Dedifferentiated amniotic fluid mesenchymal stem cell (primary cell): ENCODE measurements at regions not wholly inside any gene's neighbourhood (a gene's known extent, or its start where the extent isn't known, plus 50 kb on each side); places are given as distances from the start of the nearest gene placed in this dataset.

Experiments
- DNase-seq: peaks from one replicate; pipeline ENCODE4 v3.0.0-alpha.2; 2016; ENCODE audit errors: extremely low spot score

GRCh38 chr3:46090161-46090591 lies 62.9 kb upstream of the XCR1 start:
- DNase-seq: no peak

GRCh38 chr3:46089237-46090011 lies 62.1 kb upstream of the XCR1 start:
- peak; percentile 19 for DNase-seq

- no peak for DNase-seq
Measured at GRCh38 chr3:46087871-46088270, 60.6 kb upstream of the XCR1 start.

- no peak for DNase-seq
Measured at GRCh38 chr3:46086986-46087385, 59.7 kb upstream of the XCR1 start.

- no peak for DNase-seq
Measured at GRCh38 chr3:46086083-46086437, 58.8 kb upstream of the XCR1 start.

GRCh38 chr3:46085421-46086082 lies 58.3 kb upstream of the XCR1 start:
- DNase-seq: no peak

- no peak for DNase-seq
Measured at GRCh38 chr3:46083956-46084355, 56.7 kb upstream of the XCR1 start.

- no peak for DNase-seq
Measured at GRCh38 chr3:46082849-46083248, 55.6 kb upstream of the XCR1 start.

- DNase-seq: no peak
Measured at GRCh38 chr3:46082021-46082420, 54.7 kb upstream of the XCR1 start.

- DNase-seq: no peak
Measured at GRCh38 chr3:46080969-46081345, 53.7 kb upstream of the XCR1 start.

- no peak for DNase-seq
Measured at GRCh38 chr3:46080124-46080968, 53.1 kb upstream of the XCR1 start.

GRCh38 chr3:46078712-46079400 lies 51.6 kb upstream of the XCR1 start:
- peak; percentile 97 for DNase-seq
